ENCODE measurements at regions not wholly inside any gene's neighbourhood (a gene's known extent, or its start where the extent isn't known, plus 50 kb on each side); places are given as distances from the start of the nearest gene placed in this dataset.
"Not testable (repeated sequence)": the region's sequence is repeated elsewhere in the genome, so short reads cannot be mapped to it uniquely, and the experiment has no call there.

GRCh38 chr6:150306290-150306689 lies 62.5 kb upstream of the IYD start:
- H3K9me3 Mint-ChIP-seq: no peaks in the 10 kb centered on the region
- peaks cover 18% of the 10 kb centered on the region for H3K27me3 Mint-ChIP-seq
- no peaks in the 10 kb centered on the region for H3K36me3 Mint-ChIP-seq (ENCODE audit: low read depth)
- H3K4me1 Mint-ChIP-seq: no peaks in the 10 kb centered on the region
- DNase-seq (no peak), ATAC-seq (ENCODE audit: low read depth) (no peak)
- ChIA-PET CTCF (interaction anchor here (0.5 kb wide), 1 partner anchor 29 kb away, joined by 3 read pairs; no protein-coding TSS in a partner anchor), POLR2A (no interaction called here)
- no peak overlapping the region for H3K4me3 Mint-ChIP-seq
- TF ChIP-seq CTCF (IDR thresholded peaks at IDR 0.05): no peak
- intact Hi-C loops (cut with micrococcal nuclease): no loop called here
- H3K27ac Mint-ChIP-seq: no peak overlapping the region

GRCh38 chr6:150307520-150307919 lies 61.3 kb upstream of the IYD start:
- TF ChIP-seq CTCF (IDR thresholded peaks at IDR 0.05): no peak
- Mint-ChIP-seq H3K36me3 (ENCODE audit: low read depth) (no peaks in the 10 kb centered on the region), H3K27me3 (peaks cover 16% of the 10 kb centered on the region), H3K9me3 (no peaks in the 10 kb centered on the region), H3K4me3 (no peak overlapping the region), H3K4me1 (no peaks in the 10 kb centered on the region), H3K27ac (no peak overlapping the region)
- intact Hi-C loops (cut with micrococcal nuclease): no loop called here
- DNase-seq (no peak), ATAC-seq (ENCODE audit: low read depth) (no peak)
- ChIA-PET POLR2A (no interaction called here), CTCF (interaction anchor here (1.3 kb wide), 1 partner anchor 227 kb away, joined by 5 read pairs; no protein-coding TSS in a partner anchor)

GRCh38 chr6:150308812-150309645 lies 59.8 kb upstream of the IYD start:
- Mint-ChIP-seq H3K4me1 (no peaks in the 10 kb centered on the region), H3K27ac (no peak overlapping the region), H3K9me3 (no peaks in the 10 kb centered on the region), H3K36me3 (ENCODE audit: low read depth) (no peaks in the 10 kb centered on the region), H3K27me3 (peaks cover 14% of the 10 kb centered on the region), H3K4me3 (no peak overlapping the region)
- DNase-seq: no peak
- ChIA-PET CTCF (no interaction called here), POLR2A (no interaction called here)
- intact Hi-C loops (cut with micrococcal nuclease): no loop called here
- ATAC-seq (ENCODE audit: low read depth): no peak
- TF ChIP-seq CTCF (IDR thresholded peaks at IDR 0.05): no peak

- Mint-ChIP-seq H3K27ac (no peak overlapping the region), H3K36me3 (ENCODE audit: low read depth) (no peaks in the 10 kb centered on the region), H3K4me1 (no peaks in the 10 kb centered on the region), H3K4me3 (no peak overlapping the region), H3K27me3 (peaks cover 18% of the 10 kb centered on the region), H3K9me3 (no peaks in the 10 kb centered on the region)
- CTCF ChIA-PET: no interaction called here
- POLR2A ChIA-PET: interaction anchor here (0.5 to 0.6 kb wide), 2 partner anchors 9 to 93 kb away, joined by 3 read pairs; no protein-coding TSS in a partner anchor
- no peak for DNase-seq
- no peak for ATAC-seq (ENCODE audit: low read depth)
- TF ChIP-seq CTCF (IDR thresholded peaks at IDR 0.05): no peak
- intact Hi-C loops (cut with micrococcal nuclease): no loop called here
Observed at GRCh38 chr6:150310539-150310938, 58.3 kb upstream of the IYD start.

GRCh38 chr6:150311149-150311944 lies 57.5 kb upstream of the IYD start:
- ATAC-seq (ENCODE audit: low read depth); DNase-seq; H3K4me3 Mint-ChIP-seq; H3K9me3 Mint-ChIP-seq; CTCF ChIA-PET; H3K4me1 Mint-ChIP-seq; H3K27ac Mint-ChIP-seq; H3K36me3 Mint-ChIP-seq (ENCODE audit: low read depth); intact Hi-C loops (cut with micrococcal nuclease): not testable (repeated sequence)
- peaks cover 18% of the 10 kb centered on the region for H3K27me3 Mint-ChIP-seq
- POLR2A ChIA-PET: interaction anchor here (0.5 to 0.6 kb wide), 2 partner anchors 9 to 93 kb away, joined by 3 read pairs; no protein-coding TSS in a partner anchor

All from activated B cell treated with CpG ODN at 0.5 μM for 24 hours (primary cell).